Endothelial cell of umbilical vein (primary cell): ENCODE measurements at regions not wholly inside any gene's neighbourhood (a gene's known extent, or its start where the extent isn't known, plus 50 kb on each side); places are given as distances from the start of the nearest gene placed in this dataset.
"Not testable (repeated sequence)": the region's sequence is repeated elsewhere in the genome, so short reads cannot be mapped to it uniquely, and the experiment has no call there.

ENCODE experiments used
- BruUV-seq: library from RNA; stranded (reverse); fragments of 400-500 nt; replicated peaks from 2 replicates; lab custom pipeline; 2021; lab: Mats Ljungman, UMichigan
- CTCF ChIA-PET: fragments of 300-600, 350-600 bp; sonication (Branson Sonifier 250); formaldehyde crosslinking; loops from one replicate; lab custom pipeline; 2021; ENCODE audit warnings: antibody characterized with exemption, inconsistent platforms; lab: Charles Lee
- POLR2A ChIA-PET: fragments of 300-600, 350-600 bp; sonication (Branson Sonifier 250); formaldehyde crosslinking; loops from one replicate; lab custom pipeline; 2021; ENCODE audit warnings: antibody characterized with exemption, inconsistent platforms; lab: Charles Lee
- DNase-seq: peaks from one replicate; pipeline ENCODE4 v3.0.0-alpha.2; 2011; ENCODE audit warnings: low read depth, low spot score
- FAIRE-seq: peaks from 2 replicates; lab custom pipeline; 2011; peaks lifted over from hg19 to GRCh38; lab: Jason Lieb, UNC
- H2AFZ ChIP-seq: 2 replicates; pipeline ENCODE4 v1.6.0; 2012; ENCODE audit warnings: low read depth, low read length, control low read depth, inconsistent platforms
- H3K27ac ChIP-seq: 2 replicates; pipeline ENCODE4 v1.5.1; 2011; ENCODE audit warnings: low read depth, mild to moderate bottlenecking, control low read depth, low read length, moderate library complexity; ENCODE audit not compliant: insufficient read depth
- H3K27me3 ChIP-seq, 2 experiments: 2 replicates each; pipeline versions ENCODE4 v1.6.0 to v1.6.1; 2011; ENCODE audit warnings: low read length in 2 of 2, mixed read lengths in 1 of 2; ENCODE audit not compliant: control insufficient read depth in 2 of 2, insufficient read depth in 2 of 2
- H3K36me3 ChIP-seq, 2 experiments: 2 replicates in 1 of 2; 3 replicates in 1 of 2; pipeline ENCODE4 v1.5.1; 2011; ENCODE audit warnings: low read length in 2 of 2, mild to moderate bottlenecking in 1 of 2, moderate library complexity in 1 of 2; ENCODE audit not compliant: control insufficient read depth in 2 of 2, insufficient read depth in 2 of 2; ENCODE audit errors: extremely low read depth in 1 of 2
- H3K4me1 ChIP-seq: 3 replicates; pipeline ENCODE4 v1.5.1; 2011; ENCODE audit warnings: mild to moderate bottlenecking, low read length; ENCODE audit not compliant: control insufficient read depth, insufficient read depth; ENCODE audit errors: extremely low read depth
- H3K4me2 ChIP-seq: 2 replicates; pipeline ENCODE4 v1.6.1; 2011; ENCODE audit warnings: low read length, control low read depth, mixed read lengths; ENCODE audit not compliant: insufficient read depth
- H3K4me3 ChIP-seq, 3 experiments: fragments of 200-600 bp in 1 of 3; sonication (generic), shearing (Covaris generic) in 1 of 3; replicated peaks in 1 of 3; 2 replicates each; pipeline ENCODE4 v1.5.1; 2011 to 2016; ENCODE audit warnings: control low read depth in 3 of 3, low read length in 3 of 3, mild to moderate bottlenecking in 2 of 3, inconsistent platforms in 1 of 3, low read depth in 1 of 3, moderate library complexity in 1 of 3; ENCODE audit not compliant: insufficient read depth in 1 of 3
- H3K79me2 ChIP-seq: 2 replicates; pipeline ENCODE4 v1.6.0; 2012; ENCODE audit warnings: low read length, inconsistent platforms; ENCODE audit not compliant: control insufficient read depth, insufficient read depth
- H3K9ac ChIP-seq: replicated peaks from 2 replicates; pipeline ENCODE3; 2011; ENCODE audit warnings: low read length, control low read depth; ENCODE audit not compliant: insufficient read depth; ENCODE audit errors: extremely low read depth
- H3K9me1 ChIP-seq: replicated peaks from 3 replicates; pipeline ENCODE4 v1.6.0; 2011; ENCODE audit warnings: mild to moderate bottlenecking, low read length; ENCODE audit not compliant: control insufficient read depth, insufficient read depth; ENCODE audit errors: extremely low read depth
- H3K9me3 ChIP-seq: replicated peaks from 2 replicates; pipeline ENCODE4 v1.5.1; 2012; ENCODE audit warnings: low read length, inconsistent platforms; ENCODE audit not compliant: control insufficient read depth, insufficient read depth
- H4K20me1 ChIP-seq: replicated peaks from 2 replicates; pipeline ENCODE3; 2011; ENCODE audit warnings: mild to moderate bottlenecking, low read length; ENCODE audit not compliant: control insufficient read depth, insufficient read depth; ENCODE audit errors: extremely low read depth
- CTCF ChIP-seq, 2 donors: IDR thresholded peaks; 1 replicate in 1 of 2; 2 replicates in 1 of 2; pipeline ENCODE4 v1.5.1; 2011; ENCODE audit warnings: low read length in 2 of 2, mild to moderate bottlenecking in 2 of 2, moderate library complexity in 2 of 2, control low read depth in 1 of 2, inconsistent platforms in 1 of 2, low read depth in 1 of 2; ENCODE audit not compliant: insufficient read depth in 1 of 2; ENCODE audit errors: extremely low read depth in 1 of 2
- GATA2 ChIP-seq: IDR thresholded peaks from 2 replicates; pipeline ENCODE4 v1.7.0; 2011; ENCODE audit warnings: low read depth, mild to moderate bottlenecking, moderate library complexity, mixed read lengths, low read length; ENCODE audit not compliant: insufficient read length, insufficient read depth
- JUN ChIP-seq: IDR thresholded peaks from 2 replicates; pipeline ENCODE4 v1.6.1; 2011; ENCODE audit warnings: borderline replicate concordance, low read depth; ENCODE audit not compliant: insufficient read length, insufficient read depth
- MAX ChIP-seq: IDR thresholded peaks from 2 replicates; pipeline ENCODE4 v1.6.1; 2011; ENCODE audit not compliant: insufficient read depth, insufficient read length
- POLR2AphosphoS5 ChIP-seq: IDR thresholded peaks from 2 replicates; pipeline ENCODE4 v1.6.1; 2012; ENCODE audit warnings: low read depth, mild to moderate bottlenecking, control low read depth, low read length, moderate library complexity; ENCODE audit not compliant: insufficient read depth
- dilution Hi-C: fragments of 300-500 bp; cut with MboI; formaldehyde crosslinking; loops from one replicate; pipeline ENCODE4 v1.15.0; 2019; ENCODE audit warnings: low sequenced_read_pairs; ENCODE audit not compliant: extremely low pct_ligation_motif_present
- intact Hi-C: fragments of 100-400 bp; cut with micrococcal nuclease; formaldehyde crosslinking; loops from one replicate; pipeline ENCODE4 v1.10.0; 2022

GRCh38 chr6:145096846-145097245 is 638.5 kb downstream of the EPM2A start:
- Histone ChIP-seq H3K4me3 (no peak overlapping the region), H3K4me2 (no peak overlapping the region), H3K9ac (no peak overlapping the region), H3K27me3 (no peaks in the 10 kb centered on the region), H3K27ac (no peak overlapping the region), H3K9me3 (no peaks in the 10 kb centered on the region), H3K9me1 (no peaks in the 10 kb centered on the region), H4K20me1 (no peaks in the 10 kb centered on the region), H3K36me3 (no peaks in the 10 kb centered on the region), H3K4me1 (no peaks in the 10 kb centered on the region), H2AFZ (no peak overlapping the region), H3K79me2 (no peaks in the 10 kb centered on the region)
- FAIRE-seq (no peak), DNase-seq (peak; percentile 30)
- dilution Hi-C loops = no loop called here
- no TSS peak for BruUV-seq
- ChIA-PET CTCF (interaction anchor here (0.6 to 1.0 kb wide), 3 partner anchors 10 to 116 kb away, joined by 3 to 4 read pairs (median 3); no protein-coding TSS in a partner anchor), POLR2A (no interaction called here)
- no peak for TF ChIP-seq CTCF (IDR thresholded peaks at IDR 0.05; ENCODE audit: extremely low read depth in 1 of 2, insufficient read depth in 1 of 2, low read depth in 1 of 2, low read length in 2 of 2)
- no peak for TF ChIP-seq JUN
- TF ChIP-seq MAX = no peak
- peak; percentile 51 for TF ChIP-seq GATA2
- no peak for TF ChIP-seq POLR2AphosphoS5
- intact Hi-C loops = no loop called here

- H4K20me1 ChIP-seq, H3K9ac ChIP-seq, FAIRE-seq, H3K9me1 ChIP-seq, BruUV-seq, H3K36me3 ChIP-seq, H3K9me3 ChIP-seq, H3K4me2 ChIP-seq, H3K4me3 ChIP-seq, H3K27ac ChIP-seq, H2AFZ ChIP-seq, CTCF ChIA-PET, dilution Hi-C loops, H3K27me3 ChIP-seq, H3K79me2 ChIP-seq, DNase-seq, H3K4me1 ChIP-seq, intact Hi-C loops, POLR2A ChIA-PET: not testable (repeated sequence)
Measured at GRCh38 chr6:145098127-145098526, 637.2 kb downstream of the EPM2A start.
